OCI-LY3 (cell line): ENCODE measurements at regions not wholly inside any gene's neighbourhood (a gene's known extent, or its start where the extent isn't known, plus 50 kb on each side); places are given as distances from the start of the nearest gene placed in this dataset.

Experiments used
- EZH2phosphoT487 ChIP-seq: fragments of 200-600 bp; shearing (Covaris generic); IDR thresholded peaks from 2 replicates; pipeline ENCODE4 v1.6.1; 2018; ENCODE audit warnings: antibody characterized with exemption, mixed run types, low read depth
- TF ChIP-seq, protein P1 (sequence below): fragments of 200-600, 300-600 bp; sonication (generic); IDR thresholded peaks from 2 replicates; pipeline ENCODE4 v1.5.1; 2014; ENCODE audit warnings: antibody characterized with exemption, low read length, low read depth

DNA sequence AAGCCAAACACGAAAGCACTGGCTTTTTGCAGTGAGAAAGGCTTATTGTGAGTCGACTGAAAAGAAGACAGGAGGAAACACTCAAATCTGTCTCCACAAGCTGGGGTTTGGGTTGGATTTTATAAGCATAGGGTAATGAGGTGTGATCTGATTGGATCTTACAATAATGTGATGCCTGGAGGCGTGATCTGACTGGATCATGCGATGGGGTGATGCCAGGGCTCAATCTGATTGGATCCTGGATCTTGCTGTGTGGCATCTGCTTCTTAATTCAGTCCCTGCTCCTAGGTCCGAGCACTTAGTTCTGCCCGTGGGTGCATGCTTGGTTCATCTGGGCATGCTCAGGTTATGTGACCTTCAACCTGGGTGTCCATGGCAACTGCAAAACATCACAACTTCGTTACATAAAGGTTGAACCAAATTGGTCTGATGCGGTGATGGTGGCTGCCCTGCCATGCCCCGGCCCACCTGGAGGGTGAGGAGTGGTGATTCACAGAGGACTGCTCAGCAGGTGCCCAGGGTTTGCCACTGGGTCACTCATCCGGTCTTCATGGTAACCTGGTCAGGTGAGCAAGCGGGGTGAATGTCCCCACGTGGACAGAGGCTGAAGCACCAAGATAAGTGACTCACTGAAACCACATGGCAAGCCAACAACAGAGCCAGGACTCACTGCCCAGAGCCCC is 111.0 kb downstream of the KCNF1 start:
- TF ChIP-seq, protein P1, sequence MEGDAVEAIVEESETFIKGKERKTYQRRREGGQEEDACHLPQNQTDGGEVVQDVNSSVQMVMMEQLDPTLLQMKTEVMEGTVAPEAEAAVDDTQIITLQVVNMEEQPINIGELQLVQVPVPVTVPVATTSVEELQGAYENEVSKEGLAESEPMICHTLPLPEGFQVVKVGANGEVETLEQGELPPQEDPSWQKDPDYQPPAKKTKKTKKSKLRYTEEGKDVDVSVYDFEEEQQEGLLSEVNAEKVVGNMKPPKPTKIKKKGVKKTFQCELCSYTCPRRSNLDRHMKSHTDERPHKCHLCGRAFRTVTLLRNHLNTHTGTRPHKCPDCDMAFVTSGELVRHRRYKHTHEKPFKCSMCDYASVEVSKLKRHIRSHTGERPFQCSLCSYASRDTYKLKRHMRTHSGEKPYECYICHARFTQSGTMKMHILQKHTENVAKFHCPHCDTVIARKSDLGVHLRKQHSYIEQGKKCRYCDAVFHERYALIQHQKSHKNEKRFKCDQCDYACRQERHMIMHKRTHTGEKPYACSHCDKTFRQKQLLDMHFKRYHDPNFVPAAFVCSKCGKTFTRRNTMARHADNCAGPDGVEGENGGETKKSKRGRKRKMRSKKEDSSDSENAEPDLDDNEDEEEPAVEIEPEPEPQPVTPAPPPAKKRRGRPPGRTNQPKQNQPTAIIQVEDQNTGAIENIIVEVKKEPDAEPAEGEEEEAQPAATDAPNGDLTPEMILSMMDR = no peak
- TF ChIP-seq EZH2phosphoT487 = no peak
